NCI-H446 treated with DMSO at 0.1 percent for 48 hours (cell line): ENCODE measurements at regions not wholly inside any gene's neighbourhood (a gene's known extent, or its start where the extent isn't known, plus 50 kb on each side); places are given as distances from the start of the nearest gene placed in this dataset.

Experiments
- DNase-seq: peaks from one replicate; lab custom pipeline; 2025; lab: John Stamatoyannopoulos, UW

GRCh38 chr2:240298117-240298790 is 137.2 kb upstream of the GPC1 start:
- DNase-seq, result no peak

GRCh38 chr2:240298803-240299709 is 136.4 kb upstream of the GPC1 start:
- DNase-seq, result no peak

GRCh38 chr2:240299710-240300068 is 135.8 kb upstream of the GPC1 start:
- no peak for DNase-seq

DNA sequence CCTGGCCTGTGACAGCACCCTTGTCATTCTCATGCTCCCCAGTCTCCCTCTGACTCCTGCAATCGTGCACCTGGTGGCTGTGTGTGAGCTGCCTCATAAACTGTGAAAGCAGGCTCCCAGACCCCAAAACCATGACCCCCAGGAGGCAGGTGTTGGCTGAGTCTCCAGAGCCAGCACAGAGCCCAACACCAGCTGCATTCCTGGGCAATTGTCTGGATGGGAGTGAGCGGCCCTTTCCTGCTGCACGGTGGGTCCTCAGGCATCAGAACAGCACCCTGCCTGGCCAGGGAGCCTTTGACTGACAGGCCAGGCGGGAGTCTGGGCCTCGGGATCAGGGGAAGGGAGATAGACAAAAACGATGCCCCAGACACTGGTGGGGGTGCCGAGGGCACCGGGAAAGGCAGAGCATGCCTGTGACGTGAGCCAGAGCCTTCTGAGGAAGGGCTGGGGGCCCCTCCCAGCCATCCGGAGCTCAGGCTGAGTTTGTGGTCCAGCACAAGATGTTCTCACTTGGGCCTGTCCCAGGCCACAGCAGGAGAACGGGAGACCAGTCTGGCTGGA is 135.1 kb upstream of the GPC1 start:
- no peak for DNase-seq

DNA sequence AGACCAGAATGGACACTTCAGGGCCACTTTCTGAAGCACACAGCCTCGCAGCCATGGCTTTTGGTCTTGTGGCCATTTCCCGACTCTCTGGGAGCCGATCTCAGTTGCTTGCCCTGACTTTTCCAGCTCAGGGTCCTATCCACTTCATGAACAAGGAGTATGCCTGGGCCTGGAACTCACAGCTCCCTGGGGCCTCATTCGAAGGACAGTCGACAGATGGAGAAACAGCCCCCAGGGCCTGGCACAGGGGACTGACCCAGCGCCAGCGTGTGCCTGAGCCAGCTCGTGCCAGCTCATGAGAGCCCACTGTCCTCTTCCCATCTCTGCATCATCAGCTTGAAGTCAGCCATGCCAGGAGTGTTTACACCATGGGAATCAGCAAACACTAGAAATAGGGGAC is 134.6 kb upstream of the GPC1 start:
- DNase-seq, result no peak

DNA sequence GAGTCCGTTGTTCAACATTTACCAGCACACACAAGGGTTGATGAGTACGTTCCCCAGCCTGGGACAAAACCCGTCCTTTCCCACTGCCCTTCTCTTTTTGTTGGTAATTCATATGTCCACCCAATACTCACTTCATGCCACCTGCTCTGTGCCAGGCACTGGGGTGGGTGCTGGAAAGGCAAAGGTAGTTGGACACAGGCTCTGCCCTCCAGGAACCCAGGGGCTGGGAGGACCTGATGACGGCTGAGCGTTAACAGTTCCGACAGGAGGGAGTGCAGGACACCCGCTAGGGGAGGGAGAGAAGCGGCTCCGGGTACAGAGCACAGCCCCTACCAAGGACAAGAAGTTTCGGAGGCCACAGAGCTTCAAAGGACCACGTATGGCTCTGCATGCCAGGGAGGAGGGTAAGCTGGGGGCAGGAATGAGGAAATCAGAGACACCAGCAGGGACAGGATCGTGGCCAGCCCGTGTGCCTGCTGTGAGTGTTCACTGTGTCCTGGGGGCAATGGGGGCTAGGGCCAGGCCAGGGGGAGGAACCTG is 134.1 kb upstream of the GPC1 start:
- no peak for DNase-seq

GRCh38 chr2:240302041-240302440 is 133.4 kb upstream of the GPC1 start:
- DNase-seq, result no peak

GRCh38 chr2:240302933-240303595 is 132.4 kb upstream of the GPC1 start:
- DNase-seq, result no peak

- DNase-seq, result no peak
Measured at GRCh38 chr2:240303896-240304745, 131.3 kb upstream of the GPC1 start.

- DNase-seq, result no peak
Measured at GRCh38 chr2:240304746-240305161, 130.7 kb upstream of the GPC1 start.

- no peak for DNase-seq
Measured at GRCh38 chr2:240305369-240305962, 130.0 kb upstream of the GPC1 start.

DNA sequence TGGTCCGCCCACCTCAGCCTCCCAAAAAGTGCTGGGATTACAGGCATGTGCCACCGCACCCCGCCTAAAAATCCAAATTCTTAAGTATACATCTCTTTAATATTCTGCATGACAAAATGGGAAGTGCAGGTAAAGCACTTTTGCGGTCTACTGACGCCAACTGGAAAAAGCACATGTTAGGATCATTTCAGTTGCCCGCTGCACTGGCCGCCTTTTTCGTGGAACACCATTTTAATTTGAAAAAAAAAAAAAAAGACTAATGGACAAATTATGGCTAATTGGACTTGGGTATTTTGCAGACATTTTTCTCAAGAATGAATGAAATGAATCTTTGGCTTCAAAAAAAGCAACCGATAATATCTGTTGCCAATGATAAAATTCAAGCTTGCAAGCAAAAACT is 129.3 kb upstream of the GPC1 start:
- no peak for DNase-seq

DNA sequence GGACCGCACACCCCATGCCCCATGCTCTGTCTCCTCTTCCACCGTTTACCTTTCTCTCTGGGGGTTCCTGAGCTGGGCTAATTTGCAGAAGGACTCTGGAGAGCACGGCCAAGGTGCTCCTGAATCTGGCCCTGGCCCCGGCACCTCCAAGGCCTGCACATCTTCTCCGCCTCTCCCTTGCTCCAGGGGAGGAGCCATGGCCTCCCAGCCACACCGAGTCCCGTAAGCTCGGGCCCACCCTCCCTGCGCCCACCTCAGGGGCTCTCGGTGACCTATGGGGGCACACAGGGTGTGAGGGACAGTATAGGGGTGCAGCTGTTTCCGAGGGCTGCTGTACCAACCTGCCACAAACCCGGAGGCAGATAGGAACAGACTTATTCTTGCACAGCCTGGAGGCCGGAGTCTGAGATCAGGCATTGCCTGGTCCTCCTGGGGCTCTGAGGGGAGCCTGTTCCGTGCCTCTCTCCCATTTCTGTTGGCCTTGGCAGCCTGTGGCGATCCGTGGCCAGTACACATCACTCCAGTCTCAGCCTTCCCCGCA is 127.3 kb upstream of the GPC1 start:
- no peak for DNase-seq

GRCh38 chr2:240309214-240309613 is 126.2 kb upstream of the GPC1 start:
- DNase-seq, result no peak

DNA sequence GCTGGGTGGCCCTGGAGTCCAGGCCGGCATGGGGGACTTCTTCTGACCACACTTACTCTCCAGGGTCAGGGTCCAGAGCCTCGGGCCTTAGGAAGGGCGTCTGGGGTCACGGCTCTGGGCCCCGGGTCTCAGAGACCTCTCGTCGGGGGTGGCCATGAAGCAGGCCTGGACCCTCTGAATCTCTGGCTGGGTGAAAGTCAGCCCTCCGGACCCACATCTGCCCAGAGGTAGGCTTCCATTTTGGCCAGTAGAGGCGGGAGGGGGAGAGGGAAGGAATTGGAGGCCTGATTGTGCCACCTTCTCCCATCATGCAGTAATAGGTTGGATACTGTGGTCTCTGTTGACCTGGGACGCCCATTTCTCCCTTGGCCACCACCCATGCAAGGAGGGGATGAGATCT is 125.3 kb upstream of the GPC1 start:
- DNase-seq, result no peak

GRCh38 chr2:240310645-240311044 is 124.8 kb upstream of the GPC1 start:
- DNase-seq, result no peak

DNA sequence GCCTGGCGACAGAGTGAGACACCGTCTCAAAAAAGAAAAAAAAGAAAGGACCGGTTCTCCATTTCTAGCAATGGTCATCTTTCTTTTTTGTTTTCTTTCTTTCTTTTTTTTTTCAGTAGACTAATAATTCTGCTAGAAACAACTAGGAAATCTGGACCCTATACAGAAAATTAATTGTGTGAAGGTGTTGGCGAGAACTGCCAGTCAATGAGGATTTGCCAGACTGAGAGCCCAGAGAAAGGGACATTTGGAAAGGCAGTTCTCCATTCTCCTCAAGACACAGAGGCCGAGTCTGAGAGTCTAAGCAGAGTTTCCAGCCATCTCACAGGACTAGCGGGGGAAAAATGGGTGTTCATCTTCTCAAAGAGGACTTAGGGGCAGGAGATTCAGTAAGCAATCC is 123.6 kb upstream of the GPC1 start:
- DNase-seq, result no peak

GRCh38 chr2:240319221-240319854 is 116.1 kb upstream of the GPC1 start:
- no peak for DNase-seq

GRCh38 chr2:240319855-240320203 is 115.6 kb upstream of the GPC1 start:
- DNase-seq, result no peak
